ENCODE measurements at regions not wholly inside any gene's neighbourhood (a gene's known extent, or its start where the extent isn't known, plus 50 kb on each side); places are given as distances from the start of the nearest gene placed in this dataset.

- Histone ChIP-seq H2AFZ (no peak overlapping the region), H3K27ac (ENCODE audit: low read depth) (no peak overlapping the region), H3K4me1 (ENCODE audit: insufficient read depth) (no peaks in the 10 kb centered on the region), H3K36me3 (ENCODE audit: insufficient read depth) (no peaks in the 10 kb centered on the region), H3K9me2 (ENCODE audit: insufficient read depth) (no peaks in the 10 kb centered on the region), H3K4me2 (no peak overlapping the region), H3K4me3 (no peak overlapping the region), H4K20me1 (replicated peaks; ENCODE audit: insufficient read depth) (no peaks in the 10 kb centered on the region), H3K79me2 (replicated peaks; ENCODE audit: insufficient read depth) (no peaks in the 10 kb centered on the region), H3F3A (replicated peaks; ENCODE audit: low read depth) (no peaks in the 10 kb centered on the region), H3K27me3 (ENCODE audit: insufficient read depth) (no peaks in the 10 kb centered on the region)
- no peak for TF ChIP-seq ETS1 (IDR thresholded peaks at IDR 0.05)
- TF ChIP-seq CTCF (conservative IDR thresholded peaks at IDR 0.05; ENCODE audit: low read depth in 2 of 2): peak; percentile 5 to 55; a peak in 2 of 4 replicates
- TF ChIP-seq ZNF331 (CRISPR knock-in tag; IDR thresholded peaks at IDR 0.05; ENCODE audit: low read depth): no peak
- TF ChIP-seq NANOG (IDR thresholded peaks at IDR 0.05; ENCODE audit: borderline replicate concordance): no peak
- TF ChIP-seq ZNF114 (CRISPR knock-in tag; IDR thresholded peaks at IDR 0.05): no peak
- H3K27me3 Mint-ChIP-seq (ENCODE audit: insufficient read depth, low read depth, poor library complexity): no peaks in the 10 kb centered on the region
- H3K4me3 Mint-ChIP-seq: no peak overlapping the region
- no peak overlapping the region for H3K27ac Mint-ChIP-seq
- H3K9me3 Mint-ChIP-seq: no peaks in the 10 kb centered on the region
- H3K36me3 Mint-ChIP-seq (ENCODE audit: low read depth): no peaks in the 10 kb centered on the region
- peak; percentile 29 for DNase-seq (ENCODE audit: low spot score)
- peak; percentile 78 for ATAC-seq
- H3K4me1 Mint-ChIP-seq: peaks cover 14% of the 10 kb centered on the region
Measured at GRCh38 chr6:51494342-51494741, 593.1 kb downstream of the PKHD1 start.

- ATAC-seq: peak; percentile 82
- Histone ChIP-seq H3K27ac (ENCODE audit: low read depth) (no peak overlapping the region), H4K20me1 (replicated peaks; ENCODE audit: insufficient read depth) (no peaks in the 10 kb centered on the region), H3K4me1 (ENCODE audit: insufficient read depth) (no peaks in the 10 kb centered on the region), H3K4me3 (no peak overlapping the region), H3K36me3 (ENCODE audit: insufficient read depth) (no peaks in the 10 kb centered on the region), H2AFZ (peak overlapping the region; percentile 92), H3F3A (replicated peaks; ENCODE audit: low read depth) (no peaks in the 10 kb centered on the region), H3K4me2 (no peak overlapping the region), H3K27me3 (ENCODE audit: insufficient read depth) (no peaks in the 10 kb centered on the region), H3K79me2 (replicated peaks; ENCODE audit: insufficient read depth) (no peaks in the 10 kb centered on the region), H3K9me2 (ENCODE audit: insufficient read depth) (no peaks in the 10 kb centered on the region)
- peak; percentile 4 for DNase-seq (ENCODE audit: low spot score)
- Mint-ChIP-seq H3K4me1 (peaks cover 12% of the 10 kb centered on the region), H3K27me3 (ENCODE audit: insufficient read depth, low read depth, poor library complexity) (no peaks in the 10 kb centered on the region), H3K27ac (peak overlapping the region; percentile 54; the same call in 1 of the 2 replicates), H3K9me3 (no peaks in the 10 kb centered on the region), H3K36me3 (ENCODE audit: low read depth) (no peaks in the 10 kb centered on the region), H3K4me3 (no peak overlapping the region)
- TF ChIP-seq POLR2AphosphoS5 (IDR thresholded peaks at IDR 0.05; ENCODE audit: low read depth): no peak
- no peak for TF ChIP-seq NANOG (IDR thresholded peaks at IDR 0.05; ENCODE audit: borderline replicate concordance)
- no peak for TF ChIP-seq ZNF462 (CRISPR knock-in tag; IDR thresholded peaks at IDR 0.05)
- no peak for TF ChIP-seq EZH2 (IDR thresholded peaks at IDR 0.05; ENCODE audit: low read depth, unreplicated experiment)
- no peak for TF ChIP-seq REST (IDR thresholded peaks at IDR 0.05; ENCODE audit: unreplicated experiment)
- TF ChIP-seq EZH2phosphoT487 (IDR thresholded peaks at IDR 0.05; ENCODE audit: unreplicated experiment): no peak
Measured at GRCh38 chr6:51495096-51495495, 592.3 kb downstream of the PKHD1 start.
